SU-DHL-6 (cell line): ENCODE measurements at regions not wholly inside any gene's neighbourhood (a gene's known extent, or its start where the extent isn't known, plus 50 kb on each side); places are given as distances from the start of the nearest gene placed in this dataset.

Source experiments
- CTCF ChIP-seq: fragments of 200-600 bp; sonication (generic); IDR thresholded peaks from one replicate; pipeline ENCODE4 v1.5.1; 2017; ENCODE audit warnings: antibody characterized with exemption, mild to moderate bottlenecking, low read length, moderate library complexity; ENCODE audit not compliant: insufficient read depth, poor library complexity, severe bottlenecking
- EZH2phosphoT487 ChIP-seq: fragments of 200-600 bp; sonication (generic), shearing (Covaris generic); conservative IDR thresholded peaks from 2 replicates; pipeline ENCODE4 v1.6.1; 2018; ENCODE audit warnings: mild to moderate bottlenecking, antibody characterized with exemption, low read length, moderate library complexity, mixed read lengths

- TF ChIP-seq CTCF (no peak), EZH2phosphoT487 (no peak)
Observed at GRCh38 chr6:44678252-44678935, 290.9 kb downstream of the CDC5L start.
